HG03175 (cell line): ENCODE measurements at regions not wholly inside any gene's neighbourhood (a gene's known extent, or its start where the extent isn't known, plus 50 kb on each side); places are given as distances from the start of the nearest gene placed in this dataset.
"Not testable (repeated sequence)": the region's sequence is repeated elsewhere in the genome, so short reads cannot be mapped to it uniquely, and the experiment has no call there.

Source experiments
- ATAC-seq: cut with Tn5 transposase; IDR thresholded peaks from one replicate; pipeline ENCODE4 v1.9.1; 2021; ENCODE audit warnings: mild to moderate bottlenecking, moderate library complexity; ENCODE audit not compliant: unreplicated experiment

- ATAC-seq = not testable (repeated sequence)
Observed at GRCh38 chr2:131824986-131825385, 297.3 kb downstream of the CCDC74A start.

GRCh38 chr2:131827481-131828163 lies 299.9 kb downstream of the CCDC74A start:
- ATAC-seq = no peak

- ATAC-seq = no peak
Observed at GRCh38 chr2:131828164-131828561, 300.5 kb downstream of the CCDC74A start.

- not testable (repeated sequence) for ATAC-seq
Observed at GRCh38 chr2:131828633-131829455, 301.2 kb downstream of the CCDC74A start.

GRCh38 chr2:131829456-131830241 lies 302.0 kb downstream of the CCDC74A start:
- not testable (repeated sequence) for ATAC-seq

GRCh38 chr2:131830242-131830945 lies 302.7 kb downstream of the CCDC74A start:
- not testable (repeated sequence) for ATAC-seq

GRCh38 chr2:131830946-131831310 lies 303.2 kb downstream of the CCDC74A start:
- ATAC-seq = not testable (repeated sequence)

GRCh38 chr2:131831450-131832208 lies 303.9 kb downstream of the CCDC74A start:
- not testable (repeated sequence) for ATAC-seq

GRCh38 chr2:131832209-131832780 lies 304.6 kb downstream of the CCDC74A start:
- ATAC-seq = not testable (repeated sequence)

GRCh38 chr2:131832917-131833316 lies 305.2 kb downstream of the CCDC74A start:
- ATAC-seq = not testable (repeated sequence)

GRCh38 chr2:131833367-131834202 lies 305.9 kb downstream of the CCDC74A start:
- ATAC-seq = not testable (repeated sequence)

- ATAC-seq = not testable (repeated sequence)
Observed at GRCh38 chr2:131834203-131835020, 306.7 kb downstream of the CCDC74A start.

- not testable (repeated sequence) for ATAC-seq
Observed at GRCh38 chr2:131835022-131835421, 307.3 kb downstream of the CCDC74A start.

GRCh38 chr2:131835621-131836091 lies 308.0 kb downstream of the CCDC74A start:
- no peak for ATAC-seq

- ATAC-seq = not testable (repeated sequence)
Observed at GRCh38 chr2:131836116-131836515, 308.4 kb downstream of the CCDC74A start.

GRCh38 chr2:131844044-131844443 lies 316.4 kb downstream of the CCDC74A start:
- not testable (repeated sequence) for ATAC-seq

- not testable (repeated sequence) for ATAC-seq
Observed at GRCh38 chr2:131856202-131856601, 305.6 kb downstream of the ANKRD30BL start.

- ATAC-seq = not testable (repeated sequence)
Observed at GRCh38 chr2:131858197-131858596, 303.6 kb downstream of the ANKRD30BL start.
